ENCODE measurements at regions not wholly inside any gene's neighbourhood (a gene's known extent, or its start where the extent isn't known, plus 50 kb on each side); places are given as distances from the start of the nearest gene placed in this dataset.
"Not testable (repeated sequence)": the region's sequence is repeated elsewhere in the genome, so short reads cannot be mapped to it uniquely, and the experiment has no call there.

DNA sequence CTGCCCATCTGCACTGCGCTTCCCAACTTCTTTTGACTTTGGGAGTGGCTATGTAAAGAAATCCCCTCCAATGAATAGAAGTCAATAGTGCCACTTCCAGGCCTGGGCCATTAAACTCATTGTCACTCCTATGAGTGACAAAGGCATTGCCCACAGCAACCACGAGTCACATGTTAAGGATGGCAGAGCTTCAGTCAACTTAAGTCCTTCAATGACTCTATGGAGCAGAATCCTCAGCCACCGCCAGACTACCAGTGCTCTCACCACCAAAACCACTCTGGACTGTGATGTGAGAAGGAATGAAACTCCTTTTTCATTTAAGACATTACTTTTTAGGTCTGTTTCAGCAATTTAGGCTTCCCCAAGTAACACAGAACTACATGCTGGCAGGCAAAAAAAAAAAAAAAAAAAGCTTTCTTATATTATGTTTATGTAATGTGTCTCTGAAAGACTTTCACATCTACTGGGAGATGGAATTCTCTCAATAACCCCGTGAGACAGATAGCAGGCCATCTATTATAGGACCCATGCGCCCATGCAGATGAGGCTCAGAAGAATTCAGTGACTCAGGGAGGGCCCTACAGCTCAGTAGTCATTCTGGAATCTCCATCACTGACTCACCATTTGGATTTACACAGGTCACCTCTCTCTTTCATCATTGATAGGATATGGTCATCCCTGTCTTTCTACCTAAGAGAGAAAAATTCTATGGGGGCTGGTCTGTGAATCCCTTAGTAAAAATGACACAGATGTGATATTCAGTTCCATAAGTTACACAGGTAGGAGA, 180.5 kb downstream of the CEMIP2 start:
- DNase-seq (ENCODE audit: low read depth): peak; percentile 87

DNA sequence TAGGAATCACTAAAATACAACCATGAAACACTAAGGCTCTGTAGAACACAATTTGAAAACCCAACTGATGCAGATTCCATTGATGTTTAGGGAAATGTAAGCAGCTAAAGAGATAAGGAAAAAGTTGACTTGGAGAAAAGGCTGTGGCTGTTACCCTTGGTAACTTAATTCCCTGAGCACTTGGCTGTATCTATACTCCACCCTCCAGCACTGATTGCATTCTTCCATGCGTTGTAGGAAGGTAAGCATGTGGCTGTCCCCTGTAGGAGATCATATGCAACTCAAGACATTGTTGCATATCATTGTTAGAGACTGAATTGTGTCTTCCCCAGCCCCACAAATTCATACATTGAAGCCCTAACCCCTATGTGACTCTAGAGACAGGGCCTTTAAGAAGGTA, 184.5 kb downstream of the CEMIP2 start:
- DNase-seq (ENCODE audit: low read depth): no peak

DNA sequence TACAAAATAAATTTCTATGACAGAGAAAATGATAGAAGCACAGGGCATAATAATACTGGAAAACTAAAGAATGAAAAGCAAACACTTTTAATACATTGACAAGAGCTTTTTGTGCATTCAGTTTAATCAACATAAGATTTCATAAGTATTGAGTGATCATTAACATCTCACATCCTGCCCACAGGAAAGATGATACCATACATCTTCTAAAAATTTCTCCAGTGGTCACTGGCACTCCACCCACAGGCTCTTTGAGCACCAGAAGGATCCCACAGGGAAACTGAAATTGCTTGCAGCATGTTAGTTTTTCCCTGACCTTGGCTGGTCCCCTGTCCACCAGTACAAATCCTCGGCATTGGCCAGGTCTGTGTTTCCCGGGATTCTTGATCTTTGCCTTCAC, 186.0 kb downstream of the CEMIP2 start:
- DNase-seq (ENCODE audit: low read depth): no peak

DNA sequence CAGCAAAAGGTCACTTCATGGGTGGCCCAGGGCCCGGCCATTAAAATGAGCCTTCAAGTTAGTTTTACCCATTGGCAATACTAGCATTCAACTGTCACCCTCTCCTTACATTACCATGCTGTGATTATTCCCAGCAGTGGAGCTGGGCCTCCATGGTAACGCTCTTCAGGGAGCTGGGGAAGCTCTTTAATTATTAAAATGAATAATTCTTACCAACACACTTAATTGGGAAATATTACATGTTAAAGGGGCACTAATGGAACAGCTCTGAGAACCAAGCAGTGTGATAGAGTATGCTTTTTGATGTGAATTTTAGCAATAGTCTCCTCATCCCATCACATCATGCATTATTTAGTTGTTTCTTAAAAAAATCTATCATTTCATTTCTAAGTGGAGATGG, 187.2 kb downstream of the CEMIP2 start:
- DNase-seq (ENCODE audit: low read depth): no peak

DNA sequence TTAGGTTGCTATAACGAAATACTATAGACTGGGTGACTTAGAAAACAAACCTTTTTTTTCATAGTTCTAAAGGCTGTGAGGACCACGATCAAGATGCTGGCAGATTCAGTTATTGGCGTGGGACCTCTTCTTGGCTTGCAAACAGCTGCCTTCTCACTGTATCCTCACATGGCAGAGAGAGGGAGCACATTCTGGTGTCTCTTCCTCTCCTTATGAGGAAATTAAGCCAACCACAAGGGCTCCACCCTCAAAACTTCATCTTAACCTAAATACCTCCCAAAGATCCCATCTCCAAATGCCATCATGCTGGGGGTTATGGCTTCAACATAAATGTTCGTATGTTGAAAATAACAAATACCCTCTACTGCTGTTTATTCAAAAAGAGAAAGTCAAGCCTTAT, 197.1 kb downstream of the CEMIP2 start:
- no peak for DNase-seq (ENCODE audit: low read depth)

DNA sequence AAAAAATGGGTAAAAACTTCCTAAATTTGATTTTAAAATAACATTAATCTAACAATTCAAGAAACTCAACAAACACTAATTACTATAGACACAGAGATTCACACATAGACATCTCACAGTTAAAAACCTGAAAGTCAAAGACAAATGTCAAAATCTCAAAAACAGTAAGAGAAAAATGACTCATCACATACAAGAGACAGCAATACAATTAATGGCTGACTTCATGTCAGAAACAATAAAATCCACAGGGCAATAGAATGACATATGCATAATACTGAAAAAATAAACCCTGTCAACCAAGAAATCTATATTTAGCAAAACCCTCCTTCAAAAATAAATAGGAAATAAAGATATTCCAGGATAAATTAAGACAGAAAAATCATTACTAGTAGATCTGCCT, 200.4 kb downstream of the CEMIP2 start:
- DNase-seq (ENCODE audit: low read depth): no peak

DNA sequence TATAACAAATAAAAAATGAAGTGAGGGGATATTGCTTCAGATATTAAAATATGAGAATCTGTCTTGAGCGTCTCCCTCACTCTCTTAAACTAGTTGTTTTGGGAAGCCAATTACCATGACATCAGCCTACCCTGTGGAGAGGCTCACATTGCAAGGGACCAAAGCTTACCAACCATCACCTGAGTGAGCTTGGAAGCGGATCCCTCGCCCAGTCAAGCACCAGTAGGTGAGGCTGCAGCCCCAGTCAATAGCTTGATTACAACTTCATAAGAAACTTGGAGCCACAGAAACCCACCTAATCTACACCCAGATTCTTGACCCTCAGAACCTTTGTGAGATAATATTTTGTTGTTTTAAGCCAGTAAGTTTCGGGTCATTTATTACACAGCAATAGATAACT, 206.2 kb downstream of the CEMIP2 start:
- DNase-seq (ENCODE audit: low read depth): no peak

DNA sequence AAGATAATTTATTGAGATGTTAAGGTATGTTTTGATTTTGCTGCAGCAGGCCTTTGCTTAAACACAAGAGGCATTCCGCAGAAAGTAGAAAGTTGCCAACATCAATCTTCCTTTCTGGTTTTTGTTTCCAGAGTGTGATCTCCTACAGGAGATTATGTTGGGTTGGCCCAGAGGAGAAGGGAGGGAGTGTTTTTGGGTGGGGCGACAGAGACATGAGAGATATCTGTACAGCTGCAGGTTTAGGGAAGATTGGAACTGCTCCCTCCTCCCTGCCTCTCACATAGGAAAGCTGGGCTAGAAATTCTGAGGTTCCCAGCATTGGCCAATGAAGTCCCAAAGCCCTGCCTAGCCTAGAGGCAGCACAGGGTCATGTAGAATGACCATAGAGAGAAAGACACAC, 211.0 kb downstream of the CEMIP2 start:
- no peak for DNase-seq (ENCODE audit: low read depth)

DNA sequence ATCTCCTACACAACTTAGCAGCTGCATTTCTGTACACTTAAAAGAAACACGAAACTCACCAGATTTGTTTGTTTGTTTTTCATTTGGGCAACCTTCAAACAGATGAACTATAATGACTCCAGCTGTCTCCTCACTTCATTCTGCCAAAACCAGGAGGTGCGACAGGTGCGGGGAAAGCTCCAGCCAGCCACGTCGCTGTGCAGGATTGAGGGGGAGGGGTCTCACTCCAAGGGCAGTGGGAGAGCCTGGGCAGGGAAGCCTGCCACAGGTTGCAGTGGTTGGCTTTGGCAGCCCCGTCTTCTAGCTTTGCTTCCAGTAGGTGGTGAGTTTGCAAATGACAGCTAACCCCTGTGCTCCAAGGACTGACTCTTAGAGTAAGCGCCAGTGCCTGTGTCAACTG, 215.8 kb downstream of the CEMIP2 start:
- no peak for DNase-seq (ENCODE audit: low read depth)

DNA sequence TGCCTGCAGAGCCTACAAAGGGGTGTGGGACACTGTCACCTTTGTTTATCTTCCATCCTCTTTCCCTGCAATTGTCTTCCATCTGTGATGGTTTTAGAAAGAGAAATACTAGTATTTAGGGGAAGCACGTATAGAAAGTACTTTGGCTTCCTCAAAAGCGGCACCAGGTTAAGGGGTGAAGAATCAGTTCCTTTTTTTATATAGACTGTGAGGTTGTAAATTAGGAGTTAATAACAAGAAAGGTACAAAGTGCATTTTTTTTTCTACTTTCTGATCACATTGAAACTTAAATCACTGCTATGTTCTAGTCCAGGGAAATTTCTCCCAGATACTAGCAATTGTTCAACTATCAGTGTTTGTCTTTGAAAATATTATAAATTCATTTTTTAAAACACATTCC, 219.3 kb downstream of the CEMIP2 start:
- no peak for DNase-seq (ENCODE audit: low read depth)

DNA sequence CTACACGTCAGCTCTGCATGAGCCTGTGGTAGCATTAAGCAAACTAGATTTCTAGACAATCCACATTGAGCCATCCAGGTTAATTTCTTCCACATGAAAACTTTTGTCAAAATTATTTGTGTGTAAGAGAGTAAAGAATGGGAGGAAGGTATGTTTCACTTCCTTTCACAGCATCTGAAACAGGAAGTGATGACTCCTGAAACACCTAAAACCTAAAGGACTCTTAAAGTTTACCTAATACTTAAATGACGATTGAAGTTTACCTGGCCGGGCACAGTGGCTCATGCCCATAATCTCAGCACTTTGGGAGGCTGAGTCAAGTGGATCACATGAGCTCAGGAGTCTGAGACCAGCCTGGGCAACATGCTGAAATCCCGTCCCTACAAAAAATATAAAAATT, 223.8 kb downstream of the CEMIP2 start:
- DNase-seq (ENCODE audit: low read depth): no peak

DNA sequence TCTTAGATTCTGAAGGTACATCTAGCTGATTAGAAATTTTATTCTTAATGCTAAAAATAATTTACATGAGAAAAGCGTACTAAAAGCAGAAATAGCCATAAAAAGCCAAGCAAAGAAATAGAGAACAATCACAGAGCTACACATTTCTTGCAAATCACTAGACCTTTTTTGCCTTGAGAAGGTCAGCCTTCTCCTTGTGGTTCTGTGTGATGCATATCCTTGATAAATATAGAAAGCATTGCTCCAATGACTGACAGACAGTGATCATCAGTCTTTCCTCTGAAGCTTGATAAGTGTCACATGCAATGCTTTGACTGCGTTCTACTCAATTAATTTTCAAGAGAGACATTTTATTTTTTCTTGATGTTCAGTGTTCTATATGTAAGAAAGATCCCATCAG, 226.9 kb downstream of the CEMIP2 start:
- no peak for DNase-seq (ENCODE audit: low read depth)

DNA sequence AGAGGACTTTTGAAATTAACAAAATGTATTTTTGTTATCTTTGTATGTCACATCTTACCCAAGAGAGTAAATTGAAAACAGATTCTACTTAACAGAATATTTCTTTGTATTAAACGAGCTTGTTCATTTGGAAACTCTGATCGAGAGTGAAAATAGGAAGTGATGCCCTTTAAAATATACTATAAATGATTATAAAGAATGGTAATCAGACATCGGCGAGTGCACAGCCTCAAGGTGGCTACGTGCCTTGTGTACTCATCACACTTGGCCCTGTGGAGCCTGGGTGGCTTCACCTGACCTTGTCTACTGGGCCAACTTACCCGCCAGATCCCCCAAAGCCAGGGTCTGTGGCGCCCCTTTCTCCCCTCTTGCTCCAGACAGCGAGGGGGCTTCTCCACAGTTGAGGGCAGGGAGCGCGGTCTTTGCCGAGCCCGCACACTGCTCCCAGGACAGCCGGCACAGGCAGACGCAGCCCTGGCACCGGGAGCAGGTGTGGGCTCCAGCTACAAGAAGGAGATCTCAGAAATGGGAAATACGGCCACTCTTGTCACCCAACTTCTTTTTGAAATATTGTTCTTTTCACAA, 243.2 kb downstream of the CEMIP2 start:
- no peak for DNase-seq (ENCODE audit: low read depth)

DNA sequence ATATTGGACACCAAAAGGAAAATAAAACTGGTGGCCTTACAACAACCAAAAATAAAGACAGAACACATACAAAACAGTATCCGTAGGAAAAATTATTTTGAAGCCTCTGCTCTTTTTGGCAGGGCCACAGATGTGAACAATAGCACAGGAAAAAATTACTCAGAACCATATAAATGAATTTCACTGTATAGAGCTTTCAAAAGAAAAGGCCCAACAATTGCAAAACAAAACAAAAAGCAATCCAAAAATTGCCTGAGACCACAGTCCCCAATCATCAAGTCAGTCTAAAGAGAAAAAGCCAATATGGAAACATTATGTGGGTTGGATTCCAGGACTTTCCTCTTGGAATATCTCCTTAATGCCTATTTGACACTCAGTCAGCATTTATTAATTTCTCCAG, 243.8 kb downstream of the CEMIP2 start:
- DNase-seq (ENCODE audit: low read depth): no peak

DNA sequence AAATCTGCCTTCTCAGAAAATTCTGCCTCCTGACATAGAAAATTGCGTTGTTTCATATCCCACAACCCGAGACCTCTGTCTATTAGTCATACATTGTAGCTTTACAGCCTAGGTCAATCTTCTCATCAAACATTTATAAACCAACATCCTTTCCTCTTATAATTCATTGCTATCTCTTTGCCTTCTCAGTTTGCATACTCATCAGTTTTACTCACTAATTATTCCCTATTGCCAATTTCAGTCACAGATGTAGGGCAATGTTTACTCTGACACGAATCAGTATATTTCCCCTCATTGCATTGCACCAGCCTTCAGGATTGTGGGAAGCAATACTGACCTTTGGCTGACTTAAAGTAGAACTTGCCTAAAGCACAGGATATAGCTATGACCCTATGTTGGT, 247.2 kb downstream of the CEMIP2 start:
- no peak for DNase-seq (ENCODE audit: low read depth)

DNA sequence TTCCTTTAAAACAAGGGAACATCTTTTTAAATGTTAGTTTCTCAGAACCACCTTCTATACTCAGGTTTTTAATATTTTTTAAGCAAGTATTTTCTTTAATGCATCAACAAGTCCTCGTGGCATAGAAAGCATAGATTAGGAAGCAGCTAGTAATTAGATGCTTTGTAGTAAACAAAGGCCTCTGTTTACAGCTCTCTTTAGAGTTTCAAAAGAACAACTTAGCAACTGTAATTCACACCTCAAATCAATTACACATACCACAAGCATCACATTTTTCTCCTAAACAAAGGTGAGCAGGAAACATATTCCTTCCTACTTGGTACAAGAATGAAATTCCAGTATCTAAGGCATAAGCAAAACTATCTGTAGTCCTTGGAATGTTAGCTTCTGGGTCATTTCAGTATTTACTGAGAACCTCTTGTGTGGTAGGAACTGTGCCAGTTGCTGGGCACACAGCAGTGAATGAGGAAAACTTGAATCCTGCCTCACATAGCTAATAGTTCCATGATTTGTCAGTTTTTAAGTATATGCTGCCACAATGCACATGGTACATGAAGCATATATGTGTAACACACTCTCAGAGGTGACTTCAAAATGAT, 249.1 kb downstream of the CEMIP2 start:
- DNase-seq (ENCODE audit: low read depth): no peak

DNA sequence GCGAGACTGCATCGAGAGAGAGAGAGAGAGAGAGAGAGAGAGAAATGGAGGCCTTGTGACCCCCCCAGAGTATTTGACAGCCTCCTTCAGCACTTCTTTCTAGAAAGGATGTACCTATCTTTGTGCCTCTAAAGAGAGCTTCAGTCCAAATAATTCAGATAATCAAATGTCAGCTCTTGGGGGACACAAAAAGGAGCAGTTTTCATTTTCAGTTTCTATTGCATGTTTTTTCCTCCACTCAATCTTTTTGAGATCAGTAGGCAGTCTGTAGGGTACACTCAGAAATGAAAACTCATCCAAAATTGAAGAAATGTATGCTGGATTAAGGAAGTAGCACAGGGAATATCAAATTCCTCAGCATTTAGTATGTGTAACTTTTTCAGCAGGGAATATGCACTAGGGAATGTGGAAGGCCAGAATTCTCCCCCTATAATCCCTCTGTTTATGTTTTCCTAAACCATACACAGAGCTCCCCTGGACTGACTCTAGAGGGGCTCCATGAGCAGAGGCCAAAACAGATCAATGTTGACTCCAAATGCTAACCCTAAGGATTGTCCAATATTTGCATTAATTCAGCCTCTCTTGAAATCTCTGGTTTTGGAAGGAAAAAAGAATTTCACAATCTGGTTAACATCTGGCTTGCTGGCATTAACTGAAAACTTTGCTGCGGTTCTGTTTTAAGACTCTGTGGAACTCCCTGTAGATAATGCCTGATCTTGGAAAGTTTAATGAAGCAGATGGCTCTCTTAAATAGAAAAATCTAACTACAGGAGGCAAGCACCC, 250.1 kb downstream of the CEMIP2 start:
- no peak for DNase-seq (ENCODE audit: low read depth)

DNA sequence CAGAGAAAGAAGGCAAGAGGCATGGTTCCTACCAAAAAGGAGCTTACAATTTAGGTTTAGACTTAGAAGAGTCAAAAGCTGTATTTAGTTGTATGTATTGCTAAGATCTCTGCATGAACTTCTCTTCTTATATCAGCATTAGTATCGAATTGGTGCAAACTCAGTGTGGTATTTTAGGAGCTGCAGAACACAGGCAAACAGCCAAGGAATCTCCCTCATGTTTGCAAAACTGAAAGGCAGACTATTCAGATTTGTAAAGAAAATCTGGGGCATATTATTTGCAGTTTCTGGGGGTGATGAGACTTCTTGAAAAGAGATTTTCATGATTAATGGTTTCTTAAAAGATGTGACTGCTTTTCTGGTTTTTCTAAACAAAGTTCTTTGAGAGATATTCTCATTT, 252.7 kb downstream of the CEMIP2 start:
- no peak for DNase-seq (ENCODE audit: low read depth)

DNA sequence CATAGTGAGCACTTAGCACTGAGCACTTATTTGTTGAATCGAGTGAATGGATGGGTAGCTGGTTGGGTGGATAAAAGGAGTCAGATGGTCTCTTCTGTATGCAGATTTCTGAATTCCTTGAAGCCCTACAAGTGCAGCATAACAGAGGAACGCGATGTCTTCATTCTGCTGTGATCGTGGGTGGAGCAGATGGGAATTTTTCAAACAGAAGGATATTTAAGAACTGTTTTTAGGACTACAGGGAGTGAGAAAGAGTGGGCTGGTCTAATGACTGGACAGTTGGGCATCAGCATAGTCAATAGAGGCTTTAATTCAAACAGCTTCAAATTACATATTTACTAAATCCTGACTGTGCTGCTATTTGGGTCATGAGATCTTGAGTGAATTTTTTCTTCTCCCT, 253.2 kb downstream of the CEMIP2 start:
- DNase-seq (ENCODE audit: low read depth): no peak

DNA sequence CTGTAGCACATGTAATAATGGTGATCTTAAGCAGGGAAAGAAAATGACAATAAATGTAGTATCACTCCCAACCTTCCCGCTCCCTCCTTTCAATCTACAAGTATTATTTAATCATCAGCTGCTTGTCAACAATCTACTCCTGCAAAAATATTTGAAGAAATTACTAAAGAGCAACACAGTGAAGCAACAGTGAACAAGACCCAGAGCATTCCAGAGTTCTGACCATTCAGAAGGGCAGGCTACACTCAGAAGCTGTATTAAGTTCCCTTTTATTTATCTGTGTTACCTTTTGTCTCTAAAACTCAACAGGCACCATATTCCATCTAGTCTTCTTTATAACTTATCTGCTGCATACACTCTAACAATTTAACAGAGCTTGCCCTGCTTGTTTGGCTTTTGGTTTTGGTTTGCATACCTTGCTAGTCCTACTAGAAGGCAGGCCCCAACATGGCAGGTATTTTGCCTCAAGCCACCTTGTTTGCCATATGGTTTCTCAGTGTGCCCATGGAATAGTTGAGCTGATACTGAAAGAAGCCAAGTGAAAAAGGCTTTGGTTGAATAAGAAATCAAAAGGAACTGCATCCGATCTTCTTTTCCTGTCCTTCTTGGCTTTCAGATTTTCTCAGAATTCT, 253.9 kb downstream of the CEMIP2 start:
- DNase-seq (ENCODE audit: low read depth): no peak

DNA sequence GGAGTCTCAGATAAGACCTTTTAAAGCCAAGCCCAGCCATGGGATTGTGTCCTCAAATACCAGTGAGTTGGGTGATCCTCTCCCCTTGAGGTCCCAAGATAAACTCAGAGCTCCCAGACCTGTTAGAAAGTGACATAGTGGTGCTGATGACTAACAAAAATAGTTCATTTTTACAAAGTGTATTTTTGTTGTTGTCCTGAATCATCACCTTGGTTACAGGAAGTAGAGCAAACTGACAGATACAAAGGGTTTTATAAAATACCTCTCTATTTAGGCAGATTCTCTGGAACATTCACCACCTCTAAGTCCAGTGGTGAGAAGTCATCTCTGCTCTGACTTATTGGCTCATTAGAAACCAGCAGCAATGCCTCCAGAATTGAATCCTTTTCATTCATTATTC, 259.3 kb downstream of the CEMIP2 start:
- no peak for DNase-seq (ENCODE audit: low read depth)

DNA sequence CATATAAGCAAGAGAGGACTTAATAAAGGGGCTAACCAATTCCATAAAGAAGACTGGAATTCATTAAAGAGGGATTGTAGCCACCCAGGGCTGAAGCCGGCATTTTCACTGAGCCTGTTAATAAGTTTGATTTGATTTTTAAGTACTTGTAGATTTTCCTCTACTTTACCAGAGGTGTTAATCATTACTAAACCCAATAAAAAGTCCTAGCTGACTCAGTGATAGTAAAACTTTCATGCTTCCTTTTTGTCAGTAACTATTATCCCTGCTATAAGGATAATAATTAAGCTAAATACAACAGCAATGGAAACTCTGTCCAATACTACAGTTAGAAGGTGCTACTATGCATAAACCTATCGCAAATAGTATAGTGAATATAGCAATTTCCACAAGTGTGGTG, 260.2 kb downstream of the CEMIP2 start:
- DNase-seq (ENCODE audit: low read depth): not testable (repeated sequence)
